Loucy (cell line): ENCODE measurements at regions not wholly inside any gene's neighbourhood (a gene's known extent, or its start where the extent isn't known, plus 50 kb on each side); places are given as distances from the start of the nearest gene placed in this dataset.

Experiments
- EZH2phosphoT487 ChIP-seq: fragments of 200-600 bp; IDR thresholded peaks from 2 replicates; pipeline ENCODE4 v1.6.1; 2018; ENCODE audit warnings: antibody characterized with exemption, mild to moderate bottlenecking, moderate library complexity, borderline replicate concordance
- TF ChIP-seq, protein P1 (sequence below): fragments of 200-600 bp; sonication (generic); conservative IDR thresholded peaks from 2 replicates; pipeline ENCODE4 v1.5.1; 2014; ENCODE audit warnings: mild to moderate bottlenecking, antibody characterized with exemption, low read length

DNA sequence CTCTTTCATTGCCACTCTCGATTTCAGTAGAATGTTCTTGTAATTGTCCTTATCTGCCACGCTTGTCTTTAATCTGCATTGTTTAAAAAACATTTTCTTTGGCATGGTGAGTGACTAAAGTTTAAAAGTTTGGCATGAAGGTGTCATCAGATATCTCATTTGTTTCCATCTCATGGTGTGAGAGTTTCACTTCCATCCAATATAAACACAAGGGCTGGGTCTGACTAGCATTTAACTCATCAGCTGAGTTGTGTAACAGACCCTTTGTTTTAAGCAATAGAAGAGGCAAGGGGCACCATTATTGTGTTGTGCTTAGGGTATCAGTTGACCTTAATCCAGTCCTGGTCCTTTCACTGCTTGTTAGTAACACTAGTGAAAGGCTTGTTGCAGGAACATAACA lies 49.9 kb upstream of the IL12A start:
- TF ChIP-seq, protein P1, sequence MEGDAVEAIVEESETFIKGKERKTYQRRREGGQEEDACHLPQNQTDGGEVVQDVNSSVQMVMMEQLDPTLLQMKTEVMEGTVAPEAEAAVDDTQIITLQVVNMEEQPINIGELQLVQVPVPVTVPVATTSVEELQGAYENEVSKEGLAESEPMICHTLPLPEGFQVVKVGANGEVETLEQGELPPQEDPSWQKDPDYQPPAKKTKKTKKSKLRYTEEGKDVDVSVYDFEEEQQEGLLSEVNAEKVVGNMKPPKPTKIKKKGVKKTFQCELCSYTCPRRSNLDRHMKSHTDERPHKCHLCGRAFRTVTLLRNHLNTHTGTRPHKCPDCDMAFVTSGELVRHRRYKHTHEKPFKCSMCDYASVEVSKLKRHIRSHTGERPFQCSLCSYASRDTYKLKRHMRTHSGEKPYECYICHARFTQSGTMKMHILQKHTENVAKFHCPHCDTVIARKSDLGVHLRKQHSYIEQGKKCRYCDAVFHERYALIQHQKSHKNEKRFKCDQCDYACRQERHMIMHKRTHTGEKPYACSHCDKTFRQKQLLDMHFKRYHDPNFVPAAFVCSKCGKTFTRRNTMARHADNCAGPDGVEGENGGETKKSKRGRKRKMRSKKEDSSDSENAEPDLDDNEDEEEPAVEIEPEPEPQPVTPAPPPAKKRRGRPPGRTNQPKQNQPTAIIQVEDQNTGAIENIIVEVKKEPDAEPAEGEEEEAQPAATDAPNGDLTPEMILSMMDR = no peak
- no peak for TF ChIP-seq EZH2phosphoT487
